GM18861 (cell line): ENCODE measurements at regions not wholly inside any gene's neighbourhood (a gene's known extent, or its start where the extent isn't known, plus 50 kb on each side); places are given as distances from the start of the nearest gene placed in this dataset.
"Not testable (repeated sequence)": the region's sequence is repeated elsewhere in the genome, so short reads cannot be mapped to it uniquely, and the experiment has no call there.

ENCODE experiments used
- ATAC-seq: cut with Tn5 transposase; IDR thresholded peaks from one replicate; pipeline ENCODE4 v1.9.1; 2021; ENCODE audit not compliant: unreplicated experiment

DNA sequence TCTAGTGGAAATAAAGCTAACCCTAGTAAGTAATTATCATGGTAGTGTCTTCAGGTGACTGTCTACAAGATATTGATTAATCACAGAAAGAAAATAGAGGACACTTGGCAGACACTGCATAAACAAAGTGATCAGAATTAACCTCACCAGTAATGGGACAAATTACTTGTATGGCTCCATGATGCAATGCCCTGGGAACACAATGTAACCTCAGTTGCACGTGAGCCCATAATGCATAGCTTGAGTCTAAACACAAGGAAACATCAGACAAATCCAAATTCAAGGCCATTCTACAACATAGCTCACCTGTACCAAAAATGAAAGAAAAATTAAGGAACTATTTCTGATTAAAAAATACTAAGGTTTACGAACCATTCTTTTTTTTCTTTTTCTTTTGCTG lies 92.4 kb upstream of the SSTR4 start:
- ATAC-seq: no peak

DNA sequence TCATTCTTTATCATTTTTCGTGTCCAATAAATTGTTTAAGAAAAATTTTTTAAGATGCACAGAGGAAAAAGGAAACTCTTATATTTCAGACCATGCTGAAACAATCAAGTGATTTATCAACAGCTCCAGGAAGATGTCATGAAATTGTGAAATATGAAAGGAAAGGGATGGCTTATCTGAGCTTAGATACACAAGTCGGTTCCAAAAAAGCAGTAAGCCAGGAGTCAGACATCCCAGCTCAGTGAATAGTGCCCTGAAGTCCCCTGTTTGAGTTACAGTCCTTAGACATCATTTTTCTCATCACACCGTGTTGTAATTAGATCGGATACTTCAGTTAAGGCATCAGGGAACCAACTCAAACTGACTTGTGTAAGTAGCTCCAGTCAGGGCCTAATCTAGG lies 91.0 kb upstream of the SSTR4 start:
- ATAC-seq: no peak

DNA sequence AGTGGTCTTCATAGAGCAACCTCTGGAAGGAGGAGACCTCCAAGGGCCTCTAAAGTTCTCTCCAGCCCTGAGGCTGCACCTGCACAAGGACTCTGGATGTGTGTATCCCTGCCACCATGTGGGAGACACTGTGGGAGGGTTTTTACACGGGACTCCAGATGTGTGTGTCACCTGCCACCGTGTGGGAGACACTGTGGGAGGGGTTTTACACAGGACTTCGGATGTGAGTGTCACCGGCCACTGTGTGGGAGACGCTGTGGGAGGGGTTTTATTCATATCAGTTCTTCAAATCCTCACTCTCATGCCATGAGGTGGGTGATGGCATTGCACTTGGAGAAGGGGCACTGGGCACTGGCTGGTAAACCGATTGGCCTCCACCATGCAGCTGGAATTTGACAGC lies 90.2 kb upstream of the SSTR4 start:
- no peak for ATAC-seq

DNA sequence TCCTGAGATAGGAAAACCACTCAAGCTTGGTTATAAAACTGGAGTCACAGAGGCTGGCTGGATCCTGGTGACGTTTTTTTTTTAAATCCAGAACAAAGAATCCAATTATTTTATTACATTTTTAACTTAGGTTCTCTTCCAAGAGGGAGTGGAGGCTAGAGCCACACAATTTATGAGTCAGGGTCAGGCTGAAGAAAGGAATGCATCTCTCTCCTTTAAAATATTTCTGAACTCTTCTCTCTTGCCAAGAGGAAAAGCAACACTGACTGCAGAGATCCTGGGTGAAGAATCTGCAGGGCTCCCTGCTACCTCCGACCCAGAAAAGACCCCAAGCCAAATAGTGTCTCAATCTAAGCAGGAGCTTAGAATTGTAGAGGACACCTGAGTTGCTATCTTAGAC lies 88.5 kb upstream of the SSTR4 start:
- no peak for ATAC-seq

DNA sequence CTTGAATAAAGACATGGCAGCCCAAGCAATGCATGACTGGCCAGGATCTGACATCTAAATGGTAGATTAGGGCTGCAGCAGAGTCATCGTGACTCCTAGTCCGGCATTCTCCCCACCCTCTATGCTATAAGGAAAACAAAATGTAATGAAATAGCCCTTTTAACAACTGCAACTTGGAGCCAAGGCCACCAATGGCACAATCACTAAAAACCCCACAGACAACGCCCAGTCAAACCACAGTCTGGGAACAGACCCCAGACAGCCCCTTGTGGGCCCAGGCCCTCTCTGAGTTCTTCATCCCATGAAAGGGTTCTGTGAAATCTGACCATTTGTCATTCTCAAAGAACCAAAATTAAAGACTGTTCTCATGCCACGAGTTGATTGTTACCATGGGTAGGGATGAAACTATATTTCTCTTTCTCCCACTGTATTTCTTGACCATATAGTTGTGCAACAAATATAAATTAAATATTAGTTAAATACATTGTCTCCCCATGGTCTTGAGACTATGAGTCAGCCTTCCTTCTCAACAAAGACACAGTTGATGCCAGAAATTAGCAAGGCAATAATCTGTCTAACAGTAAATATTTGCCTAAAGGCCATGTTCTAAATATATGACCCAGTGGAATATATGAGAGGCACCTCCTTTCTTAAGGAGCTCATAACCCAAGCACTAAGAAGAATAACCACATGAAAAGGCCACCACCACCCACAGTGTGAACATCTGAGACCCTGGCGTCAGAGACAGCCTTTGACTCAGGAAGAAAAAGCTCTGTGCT lies 85.6 kb upstream of the SSTR4 start:
- ATAC-seq: no peak

DNA sequence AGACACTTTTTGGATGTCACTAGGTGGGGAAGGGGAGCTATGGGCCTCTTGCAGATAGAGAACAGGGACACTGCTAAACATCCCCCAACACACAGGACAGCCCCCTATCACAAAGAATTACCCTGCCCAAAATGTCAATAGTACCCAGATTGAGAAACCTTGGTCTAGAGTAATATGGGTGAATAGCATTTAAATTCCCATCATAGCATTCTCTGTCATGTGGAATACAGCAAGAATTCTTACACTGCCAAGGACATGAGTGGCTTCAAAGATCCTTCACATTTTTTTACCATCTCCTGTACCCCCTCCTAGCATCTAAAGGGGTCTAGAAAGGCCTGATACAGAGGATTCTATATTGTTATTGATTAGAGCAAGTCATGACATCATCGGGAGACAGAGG lies 83.1 kb upstream of the SSTR4 start:
- ATAC-seq: no peak

DNA sequence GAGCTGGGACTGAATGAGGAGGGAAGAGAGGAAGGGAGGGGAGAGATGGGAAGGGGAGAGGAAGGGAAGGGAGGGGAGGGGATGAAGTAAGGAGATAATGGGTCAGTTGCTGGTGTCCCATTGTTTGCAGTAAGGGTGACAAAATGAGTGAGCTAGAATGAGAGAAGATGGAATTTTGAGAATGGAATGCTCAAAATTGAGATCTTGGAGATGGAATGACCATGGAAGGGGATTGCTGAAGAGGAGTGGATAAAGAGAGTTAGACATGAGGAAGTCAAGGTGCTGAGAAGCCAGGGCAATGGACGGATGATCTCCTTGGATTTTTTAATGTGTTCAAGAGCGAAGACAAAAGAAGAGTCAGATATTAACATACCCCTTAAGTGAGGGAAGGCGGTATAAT lies 80.5 kb upstream of the SSTR4 start:
- ATAC-seq: no peak

DNA sequence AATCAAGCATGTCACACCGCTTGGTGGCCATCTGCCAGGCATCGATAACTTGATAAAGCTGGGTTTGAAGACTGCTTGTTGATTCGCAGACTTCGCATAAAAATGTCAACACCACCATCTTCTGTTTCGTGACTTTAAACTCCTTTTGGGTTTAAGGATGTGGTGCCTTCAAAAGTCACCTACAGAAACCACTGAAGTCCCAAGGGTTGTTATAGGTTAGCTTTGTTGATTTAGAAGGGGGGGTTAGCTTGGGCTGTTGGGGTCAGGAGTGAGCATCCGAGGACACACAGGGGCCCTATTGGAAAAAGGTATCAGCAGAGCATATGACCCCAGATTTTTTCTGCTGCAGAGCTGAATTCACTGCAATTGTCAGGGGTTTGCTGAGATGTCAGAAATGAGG lies 76.7 kb upstream of the SSTR4 start:
- no peak for ATAC-seq

DNA sequence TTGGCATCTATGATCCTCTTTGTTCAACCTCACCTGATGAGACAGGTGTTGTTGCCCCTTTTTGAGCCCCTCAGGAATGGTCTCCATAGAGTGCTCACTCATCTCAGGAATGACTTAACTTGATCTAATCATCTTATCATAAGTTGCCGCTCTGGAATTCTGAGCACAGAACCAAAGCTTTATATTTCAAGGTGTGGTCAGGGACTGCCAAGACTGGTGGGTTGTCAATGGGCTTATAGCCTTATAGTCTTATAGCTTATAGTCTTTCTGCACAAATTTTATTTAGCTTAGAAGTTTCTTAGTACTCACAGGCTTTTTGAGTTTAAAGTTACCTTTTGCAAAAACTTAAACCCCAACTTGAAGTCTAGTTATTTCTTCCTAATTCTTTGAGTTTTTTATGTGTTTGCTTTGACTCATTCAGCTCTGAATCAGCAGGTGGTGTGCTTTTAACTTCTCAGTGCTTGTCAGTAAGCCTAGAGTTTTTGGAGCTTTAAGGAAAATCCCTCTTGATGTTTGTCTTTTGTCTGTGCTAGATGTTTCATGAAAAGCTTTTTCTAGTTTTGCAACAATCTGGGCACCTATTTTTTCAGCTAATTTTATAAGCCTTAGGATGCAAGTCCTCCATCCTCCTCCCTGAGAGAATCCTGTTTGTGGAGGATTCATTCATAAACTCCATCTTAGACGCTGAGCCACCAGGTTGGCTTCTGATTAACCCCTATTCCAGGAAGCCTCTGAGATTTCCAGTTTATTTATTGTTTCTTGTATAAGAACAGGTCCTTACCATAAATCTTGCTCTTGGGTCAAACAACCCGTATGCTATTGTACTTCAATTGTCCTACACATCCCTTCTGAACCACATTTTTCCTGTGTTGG lies 72.3 kb upstream of the SSTR4 start:
- no peak for ATAC-seq

DNA sequence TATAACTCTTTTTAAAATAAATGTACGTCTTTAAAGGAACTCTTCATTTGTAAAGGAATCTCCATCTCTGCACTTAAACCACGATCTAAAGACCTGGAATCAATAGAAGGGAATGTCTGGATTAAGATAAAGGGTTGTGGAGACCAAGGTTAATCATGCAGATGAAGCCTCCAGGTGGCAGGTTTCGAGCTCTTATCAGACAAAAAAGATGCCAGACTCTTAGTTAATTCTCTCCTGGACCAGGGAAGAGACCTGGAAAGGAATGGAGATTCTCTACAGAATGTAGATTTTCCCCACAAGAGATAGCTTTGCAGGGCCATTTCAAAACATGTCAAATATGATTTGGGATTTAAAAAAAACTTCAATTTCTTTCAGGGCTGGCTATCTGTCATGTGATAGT lies 71.5 kb upstream of the SSTR4 start:
- ATAC-seq: no peak

DNA sequence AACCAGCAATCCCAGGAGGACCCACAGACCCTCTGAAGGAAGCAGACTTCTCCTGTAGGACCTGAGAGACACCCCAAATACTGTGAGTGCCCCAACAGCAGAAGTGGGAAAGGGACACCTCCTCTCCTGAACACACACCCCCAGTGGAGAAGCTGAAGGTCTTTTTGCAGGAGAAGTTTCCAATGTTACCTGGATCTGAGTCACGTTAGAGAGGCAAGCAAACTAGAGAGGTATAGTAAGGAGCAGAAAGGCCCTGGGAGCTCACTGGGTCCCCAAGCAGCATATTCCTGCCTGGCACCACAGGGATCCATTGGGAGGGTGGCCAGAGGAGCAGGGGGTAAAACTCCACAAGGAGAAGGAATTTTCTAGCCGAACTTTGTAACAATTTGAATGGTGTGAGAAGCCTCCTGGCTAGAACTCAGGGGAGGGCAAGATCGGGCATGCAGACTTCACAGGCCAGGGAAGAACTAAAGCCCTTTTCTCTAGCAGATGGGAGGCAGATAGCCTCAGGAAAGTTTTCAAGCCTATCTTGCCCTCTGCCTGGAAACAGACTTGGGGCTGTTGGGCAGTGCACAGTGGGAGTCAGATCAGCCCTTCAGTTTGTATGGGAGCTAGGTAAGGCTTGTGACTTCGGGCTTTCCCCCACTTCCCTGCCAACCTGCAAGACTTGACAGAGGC lies 68.2 kb upstream of the SSTR4 start:
- ATAC-seq: no peak

DNA sequence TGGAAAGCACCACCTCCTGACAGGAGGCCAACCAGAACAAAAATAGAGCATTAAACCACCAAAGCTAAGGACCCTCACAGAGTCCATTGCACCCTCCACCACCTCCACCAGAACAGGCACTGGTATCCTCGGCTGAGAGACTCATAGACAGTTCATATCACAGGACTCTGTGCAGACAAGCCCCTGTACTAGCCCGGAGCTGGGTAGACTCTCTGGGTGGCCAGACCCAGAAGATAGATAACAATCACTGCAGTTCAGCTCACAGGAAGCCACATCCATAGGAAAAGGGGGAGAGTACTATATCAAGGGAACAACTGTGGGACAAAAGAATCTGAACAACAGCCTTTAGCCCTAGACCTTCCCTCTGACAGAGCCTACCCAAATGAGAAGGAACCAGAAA lies 67.4 kb upstream of the SSTR4 start:
- not testable (repeated sequence) for ATAC-seq

DNA sequence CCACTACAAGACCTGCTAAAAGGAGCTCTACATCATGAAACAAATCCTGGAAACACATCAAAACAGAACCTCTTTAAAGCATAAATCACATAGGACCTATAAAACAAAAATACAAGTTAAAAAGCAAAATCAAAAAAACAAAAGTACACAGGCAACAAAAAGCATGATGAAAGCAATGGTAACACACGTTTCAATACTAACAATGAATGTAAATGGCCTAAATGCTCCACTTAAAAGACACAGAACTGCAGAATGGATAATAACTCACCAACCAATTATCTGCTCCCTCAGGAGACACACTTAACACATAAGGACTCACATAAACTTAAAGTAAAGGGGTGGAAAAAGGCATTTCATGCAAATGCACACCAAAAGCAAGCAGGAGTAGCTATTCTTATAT lies 66.1 kb upstream of the SSTR4 start:
- not testable (repeated sequence) for ATAC-seq

DNA sequence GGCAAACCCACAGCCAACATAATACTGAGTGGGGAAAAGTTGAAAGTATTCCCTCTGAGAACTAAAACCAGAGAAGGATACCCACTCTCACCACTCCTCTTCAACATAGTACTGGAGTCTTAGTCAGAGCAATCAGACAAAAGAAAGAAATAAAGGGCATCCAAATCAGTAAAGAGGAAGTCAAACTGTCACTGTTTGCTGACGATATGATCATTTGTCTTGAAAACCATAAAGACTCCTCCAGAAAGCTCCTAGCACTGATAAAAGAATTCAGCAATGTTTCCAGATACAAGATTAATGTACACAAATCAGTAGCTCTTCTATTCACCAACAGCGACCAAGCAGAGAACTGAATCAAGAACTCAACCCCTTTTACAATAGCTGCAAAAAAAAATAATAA lies 64.0 kb upstream of the SSTR4 start:
- ATAC-seq: not testable (repeated sequence)

DNA sequence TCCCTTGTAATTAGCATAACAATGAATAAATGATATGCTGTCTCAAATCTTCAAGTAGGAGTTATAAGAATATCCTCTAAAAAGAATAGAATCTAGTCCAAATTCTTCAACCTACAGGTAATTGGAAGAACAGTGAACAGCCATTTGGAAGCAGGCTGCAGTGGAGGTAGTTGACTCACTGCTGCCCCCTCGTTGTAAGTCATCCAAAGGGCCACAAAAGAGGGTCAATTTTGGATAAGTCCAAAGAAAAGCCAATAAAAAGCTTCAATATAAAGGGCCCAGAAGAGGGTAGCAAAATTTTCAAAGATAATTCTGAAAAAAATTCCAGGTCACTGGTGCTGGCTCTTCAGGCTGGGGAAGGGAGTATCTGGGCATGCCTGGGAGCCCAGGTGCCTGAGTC lies 60.8 kb upstream of the SSTR4 start:
- ATAC-seq: no peak

DNA sequence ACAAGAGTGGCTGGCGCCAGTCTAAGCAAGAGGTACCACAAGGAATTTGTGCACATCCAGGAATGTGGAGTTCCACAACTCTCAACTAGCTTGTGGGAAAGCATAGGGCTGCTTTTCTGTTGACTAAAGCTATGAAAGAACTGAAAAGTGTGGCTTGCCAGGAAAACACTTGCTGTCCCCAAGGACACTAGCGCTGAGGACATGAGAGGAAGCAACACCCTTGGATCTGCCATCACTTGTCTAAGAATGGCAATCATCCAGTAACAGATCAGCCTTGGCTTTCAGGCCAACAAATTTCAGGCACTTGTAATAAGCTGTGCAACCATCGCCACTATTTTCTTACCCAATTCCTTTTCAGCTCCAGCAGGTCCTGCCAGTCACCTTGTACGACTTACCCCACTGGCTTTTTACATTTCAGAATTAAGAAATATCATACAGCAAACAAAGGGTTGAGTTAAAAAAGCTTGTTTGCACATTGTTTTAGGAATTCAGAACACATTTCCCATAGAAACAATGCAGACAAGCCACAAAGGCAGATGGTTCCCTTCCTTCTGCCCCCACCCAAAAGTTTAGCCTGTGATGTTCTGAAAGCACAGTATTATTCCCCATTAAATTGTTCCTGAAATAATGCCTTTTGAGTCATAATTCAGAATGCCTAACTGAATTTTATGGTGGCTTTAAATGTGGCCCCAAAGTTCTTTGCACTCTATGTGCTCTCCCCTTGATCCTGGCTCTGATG lies 57.9 kb upstream of the SSTR4 start:
- no peak for ATAC-seq

DNA sequence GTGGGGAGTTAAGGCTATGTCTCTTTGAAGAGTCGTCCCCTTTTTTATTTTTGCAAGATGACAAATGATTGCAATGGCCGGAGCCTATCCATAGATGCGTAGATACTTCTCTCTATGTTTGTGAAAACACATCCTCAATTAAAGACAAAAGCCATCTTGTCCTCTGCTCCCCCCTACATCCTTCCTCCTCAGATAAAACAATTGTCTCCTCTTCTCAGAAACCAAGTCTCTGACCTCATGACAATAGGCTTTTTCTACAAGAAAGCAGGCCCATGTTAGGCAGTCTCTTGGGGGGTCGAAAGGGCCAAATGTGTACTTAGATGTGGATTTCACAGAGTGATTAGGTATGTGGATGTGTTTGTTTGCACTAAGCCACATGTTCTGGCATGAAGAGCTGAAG lies 51.1 kb upstream of the SSTR4 start:
- ATAC-seq: no peak

DNA sequence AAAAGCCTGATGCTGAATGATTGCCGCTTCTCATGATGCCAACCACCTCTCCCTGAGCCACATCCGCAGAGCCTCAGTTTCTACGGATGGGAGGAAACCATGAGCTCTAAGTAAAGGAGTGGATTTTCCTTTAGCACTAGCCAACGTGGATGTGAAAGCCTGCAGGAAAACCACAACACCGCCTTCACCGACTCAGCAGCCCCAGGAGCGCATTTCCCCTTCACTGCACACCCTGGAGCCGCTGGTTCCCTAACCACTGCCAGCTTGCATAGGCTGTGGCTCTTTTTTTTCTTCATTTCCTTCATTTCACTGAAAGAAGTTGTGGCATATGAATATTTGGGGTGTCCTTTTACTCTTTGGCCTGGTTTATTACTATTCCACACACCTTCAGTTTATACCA lies 50.5 kb upstream of the SSTR4 start:
- ATAC-seq: no peak

DNA sequence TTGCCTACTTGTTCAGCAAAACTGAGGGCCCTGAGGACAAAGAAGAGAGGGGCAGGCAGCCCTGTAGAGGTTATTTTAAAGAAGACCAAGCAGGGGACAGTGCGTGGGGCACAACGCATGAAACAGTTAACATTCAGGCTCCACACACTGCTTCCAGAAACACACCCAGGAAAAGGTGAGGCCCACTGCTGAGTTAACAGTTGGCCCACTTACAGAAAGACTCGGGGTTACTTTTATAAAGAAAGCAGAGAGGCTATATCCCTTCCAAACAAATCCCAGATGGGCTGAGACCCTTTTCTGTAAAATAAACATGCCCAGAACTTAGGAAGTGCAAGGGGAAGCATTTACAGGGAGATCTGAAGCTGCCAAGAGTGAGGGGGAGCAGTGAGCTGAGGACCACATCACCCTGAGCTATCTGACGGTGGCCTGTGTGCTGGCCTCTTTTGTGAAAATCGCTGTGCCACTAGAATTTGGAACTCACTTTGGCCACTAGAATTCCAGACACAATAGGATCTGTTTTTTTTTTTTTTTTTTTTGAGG lies 49.8 kb upstream of the SSTR4 start:
- no peak for ATAC-seq
